ENCODE measurements at regions not wholly inside any gene's neighbourhood (a gene's known extent, or its start where the extent isn't known, plus 50 kb on each side); places are given as distances from the start of the nearest gene placed in this dataset.

GRCh38 chr9:32234451-32234850, 150.0 kb upstream of the ACO1 start:
- DNase-seq (ENCODE audit: low spot score), result no peak
- in situ Hi-C loops (cut with HindIII; ENCODE audit: low sequenced_read_pairs), result no loop called here

- peak; percentile 6 for DNase-seq (ENCODE audit: low spot score)
- in situ Hi-C loops (cut with HindIII; ENCODE audit: low sequenced_read_pairs), result no loop called here
Measured at GRCh38 chr9:32247168-32247567, 137.3 kb upstream of the ACO1 start.

GRCh38 chr9:32248189-32248712, 136.2 kb upstream of the ACO1 start:
- DNase-seq (ENCODE audit: low spot score), result no peak
- in situ Hi-C loops (cut with HindIII; ENCODE audit: low sequenced_read_pairs), result no loop called here

- peak; percentile 40 for DNase-seq (ENCODE audit: low spot score)
- in situ Hi-C loops (cut with HindIII; ENCODE audit: low sequenced_read_pairs), result no loop called here
Measured at GRCh38 chr9:32251539-32251938, 132.9 kb upstream of the ACO1 start.

- DNase-seq (ENCODE audit: low spot score), result no peak
- in situ Hi-C loops (cut with HindIII; ENCODE audit: low sequenced_read_pairs), result no loop called here
Measured at GRCh38 chr9:32253731-32254130, 130.7 kb upstream of the ACO1 start.

- in situ Hi-C loops (cut with HindIII; ENCODE audit: low sequenced_read_pairs), result no loop called here
- DNase-seq (ENCODE audit: low spot score), result no peak
Measured at GRCh38 chr9:32255026-32255425, 129.4 kb upstream of the ACO1 start.

GRCh38 chr9:32258482-32258881, 126.0 kb upstream of the ACO1 start:
- in situ Hi-C loops (cut with HindIII; ENCODE audit: low sequenced_read_pairs), result no loop called here
- DNase-seq (ENCODE audit: low spot score), result no peak

- no peak for DNase-seq (ENCODE audit: low spot score)
- in situ Hi-C loops (cut with HindIII; ENCODE audit: low sequenced_read_pairs), result no loop called here
Measured at GRCh38 chr9:32260151-32260862, 124.1 kb upstream of the ACO1 start.

- in situ Hi-C loops (cut with HindIII; ENCODE audit: low sequenced_read_pairs), result no loop called here
- DNase-seq (ENCODE audit: low spot score), result no peak
Measured at GRCh38 chr9:32264170-32264864, 120.1 kb upstream of the ACO1 start.

- no peak for DNase-seq (ENCODE audit: low spot score)
- in situ Hi-C loops (cut with HindIII; ENCODE audit: low sequenced_read_pairs), result no loop called here
Measured at GRCh38 chr9:32265037-32265436, 119.4 kb upstream of the ACO1 start.

GRCh38 chr9:32278991-32279390, 105.5 kb upstream of the ACO1 start:
- in situ Hi-C loops (cut with HindIII; ENCODE audit: low sequenced_read_pairs), result no loop called here
- no peak for DNase-seq (ENCODE audit: low spot score)

GRCh38 chr9:32289756-32290155, 94.7 kb upstream of the ACO1 start:
- in situ Hi-C loops (cut with HindIII; ENCODE audit: low sequenced_read_pairs), result no loop called here
- no peak for DNase-seq (ENCODE audit: low spot score)

- in situ Hi-C loops (cut with HindIII; ENCODE audit: low sequenced_read_pairs), result no loop called here
- no peak for DNase-seq (ENCODE audit: low spot score)
Measured at GRCh38 chr9:32291370-32291769, 93.1 kb upstream of the ACO1 start.

- in situ Hi-C loops (cut with HindIII; ENCODE audit: low sequenced_read_pairs), result no loop called here
- no peak for DNase-seq (ENCODE audit: low spot score)
Measured at GRCh38 chr9:32292611-32293010, 91.8 kb upstream of the ACO1 start.

- in situ Hi-C loops (cut with HindIII; ENCODE audit: low sequenced_read_pairs), result no loop called here
- no peak for DNase-seq (ENCODE audit: low spot score)
Measured at GRCh38 chr9:32293091-32293490, 91.4 kb upstream of the ACO1 start.

- DNase-seq (ENCODE audit: low spot score), result no peak
- in situ Hi-C loops (cut with HindIII; ENCODE audit: low sequenced_read_pairs), result no loop called here
Measured at GRCh38 chr9:32294106-32294505, 90.3 kb upstream of the ACO1 start.

- no peak for DNase-seq (ENCODE audit: low spot score)
- in situ Hi-C loops (cut with HindIII; ENCODE audit: low sequenced_read_pairs), result no loop called here
Measured at GRCh38 chr9:32300373-32300772, 84.1 kb upstream of the ACO1 start.

- no peak for DNase-seq (ENCODE audit: low spot score)
- in situ Hi-C loops (cut with HindIII; ENCODE audit: low sequenced_read_pairs), result no loop called here
Measured at GRCh38 chr9:32304495-32304894, 79.9 kb upstream of the ACO1 start.

- in situ Hi-C loops (cut with HindIII; ENCODE audit: low sequenced_read_pairs), result no loop called here
- DNase-seq (ENCODE audit: low spot score), result no peak
Measured at GRCh38 chr9:32306006-32306405, 78.4 kb upstream of the ACO1 start.

GRCh38 chr9:32319312-32319929, 65.0 kb upstream of the ACO1 start:
- in situ Hi-C loops (cut with HindIII; ENCODE audit: low sequenced_read_pairs), result no loop called here
- no peak for DNase-seq (ENCODE audit: low spot score)

All from G401 (cell line).